Nephron progenitor cell (in vitro differentiated cells): ENCODE measurements at regions not wholly inside any gene's neighbourhood (a gene's known extent, or its start where the extent isn't known, plus 50 kb on each side); places are given as distances from the start of the nearest gene placed in this dataset.

Experiments used
- DNase-seq: peaks from one replicate; pipeline ENCODE4 v3.0.0; 2021
- H3K27ac Mint-ChIP-seq: 2 replicates; pipeline ENCODE4 v1.8.0; 2021; ENCODE audit warnings: mild to moderate bottlenecking, moderate library complexity, mixed read lengths
- H3K27me3 Mint-ChIP-seq: 2 replicates; pipeline ENCODE4 v1.8.0; 2021; ENCODE audit warnings: mild to moderate bottlenecking, low read depth, mixed read lengths; ENCODE audit not compliant: poor library complexity
- H3K36me3 Mint-ChIP-seq: 2 replicates; pipeline ENCODE4 v1.8.0; 2021; ENCODE audit warnings: low read depth, mixed read lengths
- H3K4me1 Mint-ChIP-seq: 2 replicates; pipeline ENCODE4 v1.8.0; 2021; ENCODE audit warnings: mixed read lengths
- H3K4me3 Mint-ChIP-seq: 2 replicates; pipeline ENCODE4 v1.8.0; 2021; ENCODE audit warnings: mild to moderate bottlenecking, moderate library complexity, mixed read lengths
- H3K9me3 Mint-ChIP-seq: 2 replicates; pipeline ENCODE4 v1.8.0; 2021; ENCODE audit warnings: mild to moderate bottlenecking, moderate library complexity, mixed read lengths
- TF ChIP-seq, protein P1 (sequence below): fragments of 200-600 bp; sonication (generic); IDR thresholded peaks from 2 replicates; pipeline ENCODE4 v1.5.0; 2021; ENCODE audit warnings: antibody characterized with exemption

DNA sequence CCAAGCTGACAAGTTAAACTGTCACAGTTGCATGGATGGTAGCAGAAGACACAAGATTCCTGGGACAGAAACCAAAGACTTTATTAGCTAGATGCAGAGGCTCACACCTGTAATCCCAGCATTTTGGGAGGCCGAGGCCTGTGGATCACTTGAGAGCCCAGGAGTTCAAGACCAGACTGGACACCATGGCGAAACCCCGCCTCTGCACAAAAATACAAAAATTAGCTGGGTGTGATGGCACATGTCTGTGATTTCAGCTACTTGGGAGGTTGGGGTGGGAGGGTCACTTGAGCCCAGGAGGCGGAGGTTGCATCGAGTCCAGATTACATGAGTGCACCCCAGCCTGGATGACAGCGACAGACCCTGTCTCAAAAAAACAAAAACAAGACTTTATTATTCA lies 346.6 kb downstream of the IRS2 start:
- TF ChIP-seq, protein P1, sequence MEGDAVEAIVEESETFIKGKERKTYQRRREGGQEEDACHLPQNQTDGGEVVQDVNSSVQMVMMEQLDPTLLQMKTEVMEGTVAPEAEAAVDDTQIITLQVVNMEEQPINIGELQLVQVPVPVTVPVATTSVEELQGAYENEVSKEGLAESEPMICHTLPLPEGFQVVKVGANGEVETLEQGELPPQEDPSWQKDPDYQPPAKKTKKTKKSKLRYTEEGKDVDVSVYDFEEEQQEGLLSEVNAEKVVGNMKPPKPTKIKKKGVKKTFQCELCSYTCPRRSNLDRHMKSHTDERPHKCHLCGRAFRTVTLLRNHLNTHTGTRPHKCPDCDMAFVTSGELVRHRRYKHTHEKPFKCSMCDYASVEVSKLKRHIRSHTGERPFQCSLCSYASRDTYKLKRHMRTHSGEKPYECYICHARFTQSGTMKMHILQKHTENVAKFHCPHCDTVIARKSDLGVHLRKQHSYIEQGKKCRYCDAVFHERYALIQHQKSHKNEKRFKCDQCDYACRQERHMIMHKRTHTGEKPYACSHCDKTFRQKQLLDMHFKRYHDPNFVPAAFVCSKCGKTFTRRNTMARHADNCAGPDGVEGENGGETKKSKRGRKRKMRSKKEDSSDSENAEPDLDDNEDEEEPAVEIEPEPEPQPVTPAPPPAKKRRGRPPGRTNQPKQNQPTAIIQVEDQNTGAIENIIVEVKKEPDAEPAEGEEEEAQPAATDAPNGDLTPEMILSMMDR = no peak
- Mint-ChIP-seq H3K9me3 (peaks cover 36% of the 10 kb centered on the region), H3K36me3 (no peaks in the 10 kb centered on the region), H3K27ac (no peak overlapping the region), H3K27me3 (peaks cover 9% of the 10 kb centered on the region), H3K4me3 (no peak overlapping the region), H3K4me1 (peaks cover 5% of the 10 kb centered on the region)
- DNase-seq = no peak

DNA sequence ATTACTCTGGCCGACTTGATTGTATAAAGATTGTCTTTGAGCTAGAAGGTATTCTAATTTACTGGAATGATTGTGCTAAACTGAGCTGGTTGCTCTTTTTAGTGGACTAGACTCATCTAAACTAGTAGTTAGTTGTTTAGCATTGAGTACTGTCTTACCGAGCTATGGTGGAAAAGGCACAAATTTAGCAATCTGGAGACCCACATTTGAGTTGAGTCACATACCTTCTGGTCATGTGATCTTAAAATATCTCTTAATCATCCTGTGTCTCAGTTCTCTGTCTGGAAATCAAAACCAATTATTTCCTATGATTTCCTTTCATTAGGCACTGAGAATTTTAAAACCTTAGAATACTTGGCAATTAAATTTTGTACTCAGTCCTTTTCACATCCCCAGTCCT lies 349.5 kb downstream of the IRS2 start:
- Mint-ChIP-seq H3K36me3 (peaks cover 5% of the 10 kb centered on the region), H3K27me3 (peaks cover 7% of the 10 kb centered on the region), H3K4me1 (peaks cover 5% of the 10 kb centered on the region), H3K4me3 (no peak overlapping the region), H3K27ac (no peak overlapping the region), H3K9me3 (peaks cover 21% of the 10 kb centered on the region)
- no peak for DNase-seq
- TF ChIP-seq, protein P1 = no peak

DNA sequence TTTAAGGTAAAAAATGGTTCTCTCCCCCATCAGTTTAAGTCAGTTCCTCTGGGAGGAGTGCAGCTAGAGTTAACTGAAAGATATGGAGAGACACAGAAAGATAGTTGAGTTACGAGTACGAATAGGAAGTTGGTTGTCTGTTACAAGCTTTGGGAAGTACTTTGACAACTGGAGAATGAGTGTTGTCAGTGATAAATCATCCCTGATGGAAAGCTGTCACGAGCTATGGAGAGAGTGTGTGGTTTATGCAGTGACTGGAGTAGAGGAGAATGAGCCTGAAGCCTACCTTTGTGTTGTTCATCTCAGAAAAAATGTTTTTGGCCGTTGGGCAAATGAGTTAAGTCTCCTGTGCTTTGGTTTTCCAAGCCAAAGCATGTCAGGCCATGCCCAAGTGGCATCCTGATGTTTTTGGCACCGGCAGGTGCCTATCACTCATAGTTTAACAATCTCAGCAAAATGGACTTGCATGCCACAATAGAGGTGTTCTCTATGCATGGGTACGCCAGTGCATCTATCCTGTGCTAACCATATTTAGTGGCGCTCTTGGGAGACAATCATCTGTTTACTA lies 350.2 kb downstream of the IRS2 start:
- H3K27me3 Mint-ChIP-seq = peaks cover 7% of the 10 kb centered on the region
- peaks cover 5% of the 10 kb centered on the region for H3K36me3 Mint-ChIP-seq
- H3K4me1 Mint-ChIP-seq = peaks cover 5% of the 10 kb centered on the region
- H3K27ac Mint-ChIP-seq = no peak overlapping the region
- H3K9me3 Mint-ChIP-seq = peaks cover 26% of the 10 kb centered on the region
- H3K4me3 Mint-ChIP-seq = no peak overlapping the region
- DNase-seq = no peak
- TF ChIP-seq, protein P1 = no peak

DNA sequence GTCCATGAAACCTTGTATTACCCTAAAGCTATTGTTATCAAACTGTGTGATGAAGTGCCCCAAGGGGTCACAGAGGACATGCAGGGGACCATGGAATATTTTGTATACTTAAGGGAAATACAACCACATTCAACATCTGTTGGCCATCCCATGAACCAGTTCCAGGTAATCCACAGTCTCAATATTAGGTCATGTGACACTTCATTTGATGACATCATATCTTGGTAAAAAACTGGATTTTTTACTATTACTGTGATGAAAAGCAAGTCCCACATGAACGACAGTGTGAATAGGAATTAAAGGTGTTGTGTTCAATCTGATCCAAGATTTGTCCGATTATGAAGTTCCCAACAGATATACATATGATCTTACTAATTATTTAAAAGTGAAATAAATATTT lies 355.2 kb downstream of the IRS2 start:
- no peak overlapping the region for H3K27ac Mint-ChIP-seq
- TF ChIP-seq, protein P1 = no peak
- no peak for DNase-seq
- H3K9me3 Mint-ChIP-seq = peaks cover 34% of the 10 kb centered on the region
- peaks cover 13% of the 10 kb centered on the region for H3K27me3 Mint-ChIP-seq
- no peak overlapping the region for H3K4me3 Mint-ChIP-seq
- no peaks in the 10 kb centered on the region for H3K4me1 Mint-ChIP-seq
- H3K36me3 Mint-ChIP-seq = peaks cover 5% of the 10 kb centered on the region

DNA sequence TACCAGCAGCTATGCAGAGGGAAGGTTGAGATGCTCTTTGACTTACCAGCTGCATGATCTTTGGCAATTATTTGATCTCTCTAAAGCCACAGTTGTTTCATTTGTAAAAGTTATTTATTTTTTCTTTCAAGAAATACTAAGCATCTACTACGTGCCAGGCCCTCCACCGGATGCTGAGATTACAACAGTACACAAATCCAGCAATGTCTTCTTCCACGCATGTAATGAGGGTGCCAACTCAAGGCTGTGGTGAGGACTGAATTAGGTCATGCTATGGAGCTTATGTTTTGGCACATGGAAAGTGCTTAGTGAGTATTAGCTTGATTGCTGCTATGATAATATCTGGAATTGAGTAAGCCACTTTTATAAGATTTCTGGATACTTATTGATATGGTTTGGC lies 358.2 kb downstream of the IRS2 start:
- no peak overlapping the region for H3K27ac Mint-ChIP-seq
- H3K4me1 Mint-ChIP-seq = no peaks in the 10 kb centered on the region
- peaks cover 2% of the 10 kb centered on the region for H3K36me3 Mint-ChIP-seq
- no peak overlapping the region for H3K4me3 Mint-ChIP-seq
- no peak for DNase-seq
- TF ChIP-seq, protein P1 = no peak
- peaks cover 10% of the 10 kb centered on the region for H3K27me3 Mint-ChIP-seq
- H3K9me3 Mint-ChIP-seq = peaks cover 24% of the 10 kb centered on the region

DNA sequence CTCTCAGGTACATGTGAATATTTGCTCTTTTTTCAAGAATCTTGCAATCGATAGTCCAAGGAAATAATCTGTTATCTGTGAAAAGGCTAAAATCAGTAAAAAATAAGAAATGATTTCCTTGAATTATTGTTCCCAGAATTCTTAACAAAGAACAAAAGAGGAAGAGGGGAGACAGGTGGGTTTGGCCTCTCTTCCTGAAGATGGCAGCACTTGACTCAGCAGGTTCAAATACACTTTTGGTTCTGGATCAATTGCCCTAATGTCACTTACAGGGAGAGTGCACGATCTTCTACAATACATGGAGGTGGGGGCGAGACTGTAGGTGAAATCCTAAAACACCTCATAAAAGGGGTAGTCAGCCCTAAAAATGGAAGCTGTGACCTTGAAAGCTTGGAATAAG lies 358.7 kb downstream of the IRS2 start:
- Mint-ChIP-seq H3K4me1 (no peaks in the 10 kb centered on the region), H3K27me3 (peaks cover 10% of the 10 kb centered on the region), H3K4me3 (no peak overlapping the region), H3K36me3 (no peaks in the 10 kb centered on the region), H3K27ac (no peak overlapping the region), H3K9me3 (peaks cover 23% of the 10 kb centered on the region)
- TF ChIP-seq, protein P1 = no peak
- DNase-seq = no peak
